AG10803 (cell line): ENCODE measurements at regions not wholly inside any gene's neighbourhood (a gene's known extent, or its start where the extent isn't known, plus 50 kb on each side); places are given as distances from the start of the nearest gene placed in this dataset.

Experiments used
- DNase-seq: peaks from one replicate; pipeline ENCODE4 v3.0.0; 2010; ENCODE audit warnings: low read depth
- H3K4me3 ChIP-seq: 2 replicates; pipeline ENCODE4 v1.5.1; 2011; ENCODE audit warnings: mild to moderate bottlenecking, low read length, control low read depth
- TF ChIP-seq, protein P1 (sequence below): conservative IDR thresholded peaks from 2 replicates; pipeline ENCODE4 v1.5.1; 2011; ENCODE audit warnings: mild to moderate bottlenecking, low read length, control low read depth, inconsistent platforms

DNA sequence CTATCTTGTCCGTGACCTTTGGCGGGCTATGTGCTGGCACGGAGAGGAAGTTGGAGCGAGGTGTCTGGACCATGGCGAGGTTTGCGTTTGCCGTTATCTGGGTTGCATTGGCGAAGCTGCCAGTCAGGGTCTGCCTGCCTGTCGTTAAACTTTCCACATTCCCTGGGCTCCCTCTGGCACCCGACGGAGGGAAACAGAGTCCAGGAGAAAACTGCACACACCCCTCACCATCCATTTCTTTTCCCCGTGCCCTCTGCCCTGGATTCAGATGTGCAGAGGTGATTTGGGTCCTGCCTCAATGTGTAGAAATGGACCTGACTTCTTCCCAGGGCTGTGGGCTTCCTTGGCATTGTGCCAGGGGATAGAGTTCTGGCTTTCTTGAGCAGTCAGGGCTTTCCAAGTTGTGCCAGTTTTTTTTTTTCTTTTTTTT is 142.4 kb downstream of the URI1 start:
- DNase-seq, result no peak
- no peak overlapping the region for H3K4me3 ChIP-seq
- TF ChIP-seq, protein P1, sequence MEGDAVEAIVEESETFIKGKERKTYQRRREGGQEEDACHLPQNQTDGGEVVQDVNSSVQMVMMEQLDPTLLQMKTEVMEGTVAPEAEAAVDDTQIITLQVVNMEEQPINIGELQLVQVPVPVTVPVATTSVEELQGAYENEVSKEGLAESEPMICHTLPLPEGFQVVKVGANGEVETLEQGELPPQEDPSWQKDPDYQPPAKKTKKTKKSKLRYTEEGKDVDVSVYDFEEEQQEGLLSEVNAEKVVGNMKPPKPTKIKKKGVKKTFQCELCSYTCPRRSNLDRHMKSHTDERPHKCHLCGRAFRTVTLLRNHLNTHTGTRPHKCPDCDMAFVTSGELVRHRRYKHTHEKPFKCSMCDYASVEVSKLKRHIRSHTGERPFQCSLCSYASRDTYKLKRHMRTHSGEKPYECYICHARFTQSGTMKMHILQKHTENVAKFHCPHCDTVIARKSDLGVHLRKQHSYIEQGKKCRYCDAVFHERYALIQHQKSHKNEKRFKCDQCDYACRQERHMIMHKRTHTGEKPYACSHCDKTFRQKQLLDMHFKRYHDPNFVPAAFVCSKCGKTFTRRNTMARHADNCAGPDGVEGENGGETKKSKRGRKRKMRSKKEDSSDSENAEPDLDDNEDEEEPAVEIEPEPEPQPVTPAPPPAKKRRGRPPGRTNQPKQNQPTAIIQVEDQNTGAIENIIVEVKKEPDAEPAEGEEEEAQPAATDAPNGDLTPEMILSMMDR, result no peak

- TF ChIP-seq, protein P1, result no peak
- no peak for DNase-seq
- no peak overlapping the region for H3K4me3 ChIP-seq
Measured at GRCh38 chr19:30085394-30085793, 143.4 kb downstream of the URI1 start.

- TF ChIP-seq, protein P1, result no peak
- DNase-seq, result no peak
- H3K4me3 ChIP-seq, result no peak overlapping the region
Measured at GRCh38 chr19:30086220-30086619, 144.2 kb downstream of the URI1 start.

- DNase-seq, result no peak
Measured at GRCh38 chr19:30086916-30087315, 144.9 kb downstream of the URI1 start.

DNA sequence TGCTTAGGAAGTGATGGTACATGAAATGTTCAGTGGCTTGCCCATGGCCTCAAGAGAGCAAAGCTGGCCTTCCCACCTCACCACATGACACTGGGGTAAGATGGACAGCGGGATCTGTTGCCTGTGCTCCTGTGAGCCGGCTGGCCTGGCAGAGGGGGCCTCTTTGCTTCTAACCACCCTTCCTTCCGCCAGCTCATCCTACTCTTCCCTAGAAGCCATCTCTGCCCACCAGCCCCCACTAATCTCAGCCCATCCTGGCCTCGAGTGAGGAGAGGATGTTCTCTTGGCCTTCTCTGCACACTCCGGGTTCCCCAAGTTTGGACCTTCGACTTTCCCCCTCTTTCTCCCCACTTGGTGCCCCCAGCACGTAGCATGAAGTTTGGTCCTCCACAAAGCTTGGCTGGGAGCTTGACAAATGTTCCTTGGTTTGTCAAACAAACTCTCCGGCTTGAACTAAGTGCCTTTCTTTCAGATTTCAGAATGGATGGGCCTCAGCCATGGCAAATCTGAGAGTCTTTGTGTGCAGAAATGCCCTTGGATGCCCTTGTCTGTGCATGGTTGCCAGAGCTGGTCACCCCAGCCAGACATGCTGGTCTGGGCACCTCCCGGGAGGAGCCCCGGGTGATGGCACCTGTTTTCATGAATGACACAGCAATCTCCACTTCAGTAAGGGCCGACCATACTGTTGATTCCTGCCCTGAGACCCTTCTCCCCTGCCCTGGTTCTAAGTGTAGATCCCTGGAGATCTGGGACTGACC is 145.5 kb downstream of the URI1 start:
- H3K4me3 ChIP-seq, result no peak overlapping the region
- TF ChIP-seq, protein P1, result no peak
- no peak for DNase-seq

More at GRCh38 chr19:30086916-30087315, 144.9 kb downstream of the URI1 start:
- no peak overlapping the region for H3K4me3 ChIP-seq
- TF ChIP-seq, protein P1, result no peak

- no peak for DNase-seq
- no peak overlapping the region for H3K4me3 ChIP-seq
- TF ChIP-seq, protein P1, result no peak
Measured at GRCh38 chr19:30088567-30088966, 146.5 kb downstream of the URI1 start.

GRCh38 chr19:30089086-30089665 is 147.1 kb downstream of the URI1 start:
- no peak overlapping the region for H3K4me3 ChIP-seq
- TF ChIP-seq, protein P1, result no peak
- no peak for DNase-seq
